Breast epithelium (tissue), 4 donors: ENCODE measurements at regions not wholly inside any gene's neighbourhood (a gene's known extent, or its start where the extent isn't known, plus 50 kb on each side); places are given as distances from the start of the nearest gene placed in this dataset.

Experiments
- DNase-seq, 2 donors: peaks; one replicate each; pipeline ENCODE4 v3.0.0-alpha.2; 2019; ENCODE audit warnings: low spot score in 2 of 2
- H3K27ac ChIP-seq, 2 donors: fragments of 200-600 bp; sonication (generic) in 1 of 2; one replicate each; pipeline ENCODE4 v1.5.1; 2016 to 2019; ENCODE audit warnings: mild to moderate bottlenecking in 1 of 2
- H3K27me3 ChIP-seq, 2 donors: fragments of 200-600 bp; sonication (generic) in 1 of 2; one replicate each; pipeline versions ENCODE4 v1.5.1 to v1.6.0; 2017 to 2019; ENCODE audit warnings: control low read depth in 1 of 2, mild to moderate bottlenecking in 1 of 2
- H3K36me3 ChIP-seq: fragments of 200-600 bp; one replicate; pipeline ENCODE4 v1.5.1; 2019
- H3K4me1 ChIP-seq, 2 donors: fragments of 200-600 bp; sonication (generic); one replicate each; pipeline ENCODE4 v1.5.1; 2016 to 2019; ENCODE audit warnings: control low read depth in 1 of 2
- H3K4me3 ChIP-seq, 3 donors: fragments of 200-600 bp; sonication (generic); 1 replicate in 2 of 3; 2 replicates in 1 of 3; pipeline ENCODE4 v1.5.1; 2016 to 2019; ENCODE audit warnings: mild to moderate bottlenecking in 3 of 3, moderate library complexity in 2 of 3
- H3K9me3 ChIP-seq, 2 donors: fragments of 200-600 bp; sonication (generic) in 1 of 2; one replicate each; pipeline ENCODE4 v1.5.1; 2016 to 2019; ENCODE audit warnings: control low read depth in 1 of 2
- POLR2A ChIP-seq: fragments of 450-650 bp; IDR thresholded peaks from one replicate; pipeline ENCODE4 v1.6.1; 2016; ENCODE audit warnings: antibody characterized with exemption, mild to moderate bottlenecking, moderate library complexity
- POLR2AphosphoS5 ChIP-seq, 3 donors: sonication (generic); formaldehyde crosslinking; IDR thresholded peaks; one replicate each; pipeline ENCODE4 v1.6.1; 2017; ENCODE audit warnings: antibody characterized with exemption in 3 of 3
- intact Hi-C: fragments of 100-400 bp; cut with DNase I; formaldehyde crosslinking; loops from one replicate; pipeline ENCODE4 v1.15.1; 2023; ENCODE audit warnings: low total_unique reads
- TF ChIP-seq, protein P1 (sequence below), 3 donors: fragments of 450-650 bp; IDR thresholded peaks; one replicate each; pipeline ENCODE4 v1.5.1; 2016 to 2017; ENCODE audit warnings: antibody characterized with exemption in 3 of 3, mild to moderate bottlenecking in 3 of 3, moderate library complexity in 3 of 3

DNA sequence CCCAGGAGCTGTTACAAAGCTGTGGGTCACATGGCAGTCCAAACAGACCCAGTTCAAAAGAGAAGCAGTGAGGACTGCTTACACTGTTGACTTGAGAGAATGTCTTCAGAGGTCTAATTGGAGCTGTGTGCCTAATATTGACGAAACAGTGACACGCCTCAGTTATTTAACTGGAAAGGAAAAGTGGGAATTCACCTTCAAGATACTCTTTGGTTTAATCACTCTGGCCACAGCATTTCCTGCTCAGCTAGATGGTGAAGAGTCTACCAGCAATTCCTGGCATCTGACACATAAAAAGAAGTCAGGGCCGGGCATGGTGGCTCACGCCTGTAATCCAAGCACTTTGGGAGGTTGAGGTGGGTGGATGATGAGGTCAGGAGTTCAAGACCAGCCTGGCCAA lies 326.4 kb downstream of the SV2B start:
- H3K9me3 ChIP-seq: no peaks in the 10 kb centered on the region
- H3K36me3 ChIP-seq: no peaks in the 10 kb centered on the region
- H3K27me3 ChIP-seq: no peaks in the 10 kb centered on the region
- intact Hi-C loops: loop anchor here (10.0 kb wide), 1 partner anchor 58 kb away; no protein-coding TSS in a partner anchor
- no peak overlapping the region for H3K27ac ChIP-seq
- TF ChIP-seq POLR2A (no peak), POLR2AphosphoS5 (IDR thresholded peaks at IDR 0.05) (no peak)
- TF ChIP-seq, protein P1, sequence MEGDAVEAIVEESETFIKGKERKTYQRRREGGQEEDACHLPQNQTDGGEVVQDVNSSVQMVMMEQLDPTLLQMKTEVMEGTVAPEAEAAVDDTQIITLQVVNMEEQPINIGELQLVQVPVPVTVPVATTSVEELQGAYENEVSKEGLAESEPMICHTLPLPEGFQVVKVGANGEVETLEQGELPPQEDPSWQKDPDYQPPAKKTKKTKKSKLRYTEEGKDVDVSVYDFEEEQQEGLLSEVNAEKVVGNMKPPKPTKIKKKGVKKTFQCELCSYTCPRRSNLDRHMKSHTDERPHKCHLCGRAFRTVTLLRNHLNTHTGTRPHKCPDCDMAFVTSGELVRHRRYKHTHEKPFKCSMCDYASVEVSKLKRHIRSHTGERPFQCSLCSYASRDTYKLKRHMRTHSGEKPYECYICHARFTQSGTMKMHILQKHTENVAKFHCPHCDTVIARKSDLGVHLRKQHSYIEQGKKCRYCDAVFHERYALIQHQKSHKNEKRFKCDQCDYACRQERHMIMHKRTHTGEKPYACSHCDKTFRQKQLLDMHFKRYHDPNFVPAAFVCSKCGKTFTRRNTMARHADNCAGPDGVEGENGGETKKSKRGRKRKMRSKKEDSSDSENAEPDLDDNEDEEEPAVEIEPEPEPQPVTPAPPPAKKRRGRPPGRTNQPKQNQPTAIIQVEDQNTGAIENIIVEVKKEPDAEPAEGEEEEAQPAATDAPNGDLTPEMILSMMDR (IDR thresholded peaks at IDR 0.05): no peak
- no peaks in the 10 kb centered on the region for H3K4me1 ChIP-seq
- DNase-seq: no peak
- no peak overlapping the region for H3K4me3 ChIP-seq

GRCh38 chr15:91429973-91430372 lies 329.9 kb downstream of the SV2B start:
- no peaks in the 10 kb centered on the region for H3K27me3 ChIP-seq
- TF ChIP-seq POLR2AphosphoS5 (IDR thresholded peaks at IDR 0.05) (no peak), POLR2A (no peak)
- TF ChIP-seq, protein P1 (IDR thresholded peaks at IDR 0.05): no peak
- H3K4me1 ChIP-seq: no peaks in the 10 kb centered on the region
- intact Hi-C loops: loop anchor here (10.0 kb wide), 1 partner anchor 55 kb away; no protein-coding TSS in a partner anchor
- no peaks in the 10 kb centered on the region for H3K36me3 ChIP-seq
- H3K27ac ChIP-seq: no peak overlapping the region
- DNase-seq: no peak
- no peaks in the 10 kb centered on the region for H3K9me3 ChIP-seq
- no peak overlapping the region for H3K4me3 ChIP-seq

DNA sequence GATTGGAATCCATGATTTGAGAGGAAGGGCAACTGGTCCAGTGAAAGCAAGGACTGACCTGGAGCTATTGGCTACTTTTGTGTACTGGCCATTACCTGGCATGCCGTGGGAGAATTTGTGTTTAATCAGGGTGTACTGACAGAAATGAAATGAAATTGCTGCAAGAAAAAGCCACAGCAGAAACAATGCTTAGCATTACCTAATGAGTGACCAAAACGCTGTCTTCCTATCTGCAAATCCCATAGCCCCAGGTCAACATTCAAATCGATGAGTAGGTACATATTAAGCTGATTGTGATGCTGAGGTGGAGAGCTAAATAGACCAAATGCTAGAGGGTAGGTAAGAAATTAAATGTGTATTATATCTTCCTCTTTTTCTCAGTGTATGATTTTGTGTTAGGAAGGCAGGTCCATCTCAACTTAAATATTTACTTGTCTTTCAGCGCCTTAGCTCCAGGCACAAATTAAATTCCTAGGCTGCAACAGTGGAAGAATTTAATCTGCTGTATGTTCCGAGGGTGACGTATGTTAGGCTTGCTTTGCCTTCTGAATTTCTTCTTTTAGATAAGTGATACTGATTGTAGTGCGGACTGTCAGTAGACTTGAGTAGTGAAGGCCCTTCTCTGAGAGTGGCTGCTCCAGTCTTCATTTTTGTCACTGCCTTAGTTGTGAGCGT lies 331.1 kb downstream of the SV2B start:
- Histone ChIP-seq H3K36me3 (no peaks in the 10 kb centered on the region), H3K9me3 (no peaks in the 10 kb centered on the region), H3K27me3 (no peaks in the 10 kb centered on the region), H3K4me3 (no peak overlapping the region), H3K27ac (peak overlapping the region; percentile 11 to 35), H3K4me1 (no peaks in the 10 kb centered on the region)
- intact Hi-C loops: no loop called here
- TF ChIP-seq, protein P1 (IDR thresholded peaks at IDR 0.05): no peak
- TF ChIP-seq POLR2AphosphoS5 (IDR thresholded peaks at IDR 0.05): no peak
- TF ChIP-seq POLR2A: no peak
- no peak for DNase-seq

- intact Hi-C loops: no loop called here
- TF ChIP-seq POLR2AphosphoS5 (IDR thresholded peaks at IDR 0.05): no peak
- TF ChIP-seq POLR2A: no peak
- TF ChIP-seq, protein P1 (IDR thresholded peaks at IDR 0.05): no peak
- no peak for DNase-seq
Observed at GRCh38 chr15:91435113-91435512, 335.1 kb downstream of the SV2B start.

GRCh38 chr15:91444656-91445055 lies 344.6 kb downstream of the SV2B start:
- intact Hi-C loops: no loop called here
- H3K27me3 ChIP-seq: no peaks in the 10 kb centered on the region
- TF ChIP-seq POLR2AphosphoS5 (IDR thresholded peaks at IDR 0.05) (no peak), POLR2A (no peak)
- TF ChIP-seq, protein P1 (IDR thresholded peaks at IDR 0.05): no peak
- no peak overlapping the region for H3K4me3 ChIP-seq
- no peaks in the 10 kb centered on the region for H3K36me3 ChIP-seq
- no peak for DNase-seq
- H3K9me3 ChIP-seq: no peaks in the 10 kb centered on the region
- H3K4me1 ChIP-seq: no peaks in the 10 kb centered on the region
- no peak overlapping the region for H3K27ac ChIP-seq

More at GRCh38 chr15:91435113-91435512, 335.1 kb downstream of the SV2B start:
- no peak overlapping the region for H3K4me3 ChIP-seq
- H3K4me1 ChIP-seq: no peaks in the 10 kb centered on the region
- H3K27me3 ChIP-seq: no peaks in the 10 kb centered on the region
- no peaks in the 10 kb centered on the region for H3K36me3 ChIP-seq
- no peak overlapping the region for H3K27ac ChIP-seq
- H3K9me3 ChIP-seq: no peaks in the 10 kb centered on the region
